ENCODE measurements at regions not wholly inside any gene's neighbourhood (a gene's known extent, or its start where the extent isn't known, plus 50 kb on each side); places are given as distances from the start of the nearest gene placed in this dataset.

DNA sequence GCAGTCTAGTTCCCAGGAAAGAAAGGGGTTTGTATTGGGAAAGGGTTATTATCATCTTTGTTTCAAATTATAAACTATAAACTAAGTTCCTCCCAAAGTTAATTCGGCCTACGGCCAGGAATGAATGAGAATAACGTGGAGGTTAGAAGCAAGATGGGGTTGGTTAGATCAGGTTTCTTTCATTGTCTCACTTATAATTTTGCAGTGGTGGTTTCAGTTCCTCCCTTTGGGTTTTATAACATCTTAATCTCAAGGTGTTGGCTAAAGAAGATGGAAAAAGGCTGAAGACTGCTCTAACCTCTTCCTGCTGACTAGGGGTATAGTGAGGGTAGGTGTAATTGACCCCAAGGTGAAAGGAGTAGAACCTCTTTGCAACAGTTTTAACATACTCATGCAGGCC is 1050.7 kb downstream of the OTOL1 start:
- H3K27me3 ChIP-seq (ENCODE audit: control insufficient read depth in 2 of 2, insufficient read depth in 2 of 2, low read length in 2 of 2), result no peaks in the 10 kb centered on the region
- no peaks in the 10 kb centered on the region for H3K36me3 ChIP-seq (ENCODE audit: control insufficient read depth, insufficient read depth, low read length)
- H4K20me1 ChIP-seq (replicated peaks; ENCODE audit: control insufficient read depth, insufficient read depth, low read length), result no peaks in the 10 kb centered on the region
- no peak for DNase-seq (ENCODE audit: extremely low read depth in 1 of 4, low spot score in 3 of 4)
- no peaks in the 10 kb centered on the region for H3K79me2 ChIP-seq (ENCODE audit: control insufficient read depth, insufficient read depth, low read length)
- TF ChIP-seq SMAD2 (IDR thresholded peaks at IDR 0.05; ENCODE audit: low read depth, low read length), result no peak
- TF ChIP-seq ZNF165 (CRISPR knock-in tag; IDR thresholded peaks at IDR 0.05; ENCODE audit: borderline replicate concordance), result no peak
- TF ChIP-seq KDM4B (IDR thresholded peaks at IDR 0.05; ENCODE audit: borderline replicate concordance in 2 of 2, low read depth in 1 of 2), result no peak
- no peak for TF ChIP-seq ZNF146 (CRISPR knock-in tag; IDR thresholded peaks at IDR 0.05; ENCODE audit: unreplicated experiment)
- no peak for TF ChIP-seq MBD2 (IDR thresholded peaks at IDR 0.05; ENCODE audit: borderline replicate concordance, low read depth)
- TF ChIP-seq, protein P1, sequence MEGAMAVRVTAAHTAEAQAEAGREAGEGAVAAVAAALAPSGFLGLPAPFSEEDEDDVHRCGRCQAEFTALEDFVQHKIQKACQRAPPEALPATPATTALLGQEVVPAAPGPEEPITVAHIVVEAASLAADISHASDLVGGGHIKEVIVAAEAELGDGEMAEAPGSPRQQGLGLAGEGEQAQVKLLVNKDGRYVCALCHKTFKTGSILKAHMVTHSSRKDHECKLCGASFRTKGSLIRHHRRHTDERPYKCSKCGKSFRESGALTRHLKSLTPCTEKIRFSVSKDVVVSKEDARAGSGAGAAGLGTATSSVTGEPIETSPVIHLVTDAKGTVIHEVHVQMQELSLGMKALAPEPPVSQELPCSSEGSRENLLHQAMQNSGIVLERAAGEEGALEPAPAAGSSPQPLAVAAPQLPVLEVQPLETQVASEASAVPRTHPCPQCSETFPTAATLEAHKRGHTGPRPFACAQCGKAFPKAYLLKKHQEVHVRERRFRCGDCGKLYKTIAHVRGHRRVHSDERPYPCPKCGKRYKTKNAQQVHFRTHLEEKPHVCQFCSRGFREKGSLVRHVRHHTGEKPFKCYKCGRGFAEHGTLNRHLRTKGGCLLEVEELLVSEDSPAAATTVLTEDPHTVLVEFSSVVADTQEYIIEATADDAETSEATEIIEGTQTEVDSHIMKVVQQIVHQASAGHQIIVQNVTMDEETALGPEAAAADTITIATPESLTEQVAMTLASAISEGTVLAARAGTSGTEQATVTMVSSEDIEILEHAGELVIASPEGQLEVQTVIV (CRISPR knock-in tag; IDR thresholded peaks at IDR 0.05; ENCODE audit: borderline replicate concordance), result no peak
- TF ChIP-seq EHMT2 (IDR thresholded peaks at IDR 0.05), result no peak
- TF ChIP-seq ARID1B (IDR thresholded peaks at IDR 0.05), result no peak
- no peak for TF ChIP-seq NELFE (IDR thresholded peaks at IDR 0.05; ENCODE audit: insufficient read depth, insufficient read length)
- no peak for TF ChIP-seq HCFC1 (IDR thresholded peaks at IDR 0.05; ENCODE audit: low read depth, low read length)
- TF ChIP-seq, protein P2, sequence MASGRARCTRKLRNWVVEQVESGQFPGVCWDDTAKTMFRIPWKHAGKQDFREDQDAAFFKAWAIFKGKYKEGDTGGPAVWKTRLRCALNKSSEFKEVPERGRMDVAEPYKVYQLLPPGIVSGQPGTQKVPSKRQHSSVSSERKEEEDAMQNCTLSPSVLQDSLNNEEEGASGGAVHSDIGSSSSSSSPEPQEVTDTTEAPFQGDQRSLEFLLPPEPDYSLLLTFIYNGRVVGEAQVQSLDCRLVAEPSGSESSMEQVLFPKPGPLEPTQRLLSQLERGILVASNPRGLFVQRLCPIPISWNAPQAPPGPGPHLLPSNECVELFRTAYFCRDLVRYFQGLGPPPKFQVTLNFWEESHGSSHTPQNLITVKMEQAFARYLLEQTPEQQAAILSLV (tag; IDR thresholded peaks at IDR 0.05), result no peak
- TF ChIP-seq, protein P3, sequence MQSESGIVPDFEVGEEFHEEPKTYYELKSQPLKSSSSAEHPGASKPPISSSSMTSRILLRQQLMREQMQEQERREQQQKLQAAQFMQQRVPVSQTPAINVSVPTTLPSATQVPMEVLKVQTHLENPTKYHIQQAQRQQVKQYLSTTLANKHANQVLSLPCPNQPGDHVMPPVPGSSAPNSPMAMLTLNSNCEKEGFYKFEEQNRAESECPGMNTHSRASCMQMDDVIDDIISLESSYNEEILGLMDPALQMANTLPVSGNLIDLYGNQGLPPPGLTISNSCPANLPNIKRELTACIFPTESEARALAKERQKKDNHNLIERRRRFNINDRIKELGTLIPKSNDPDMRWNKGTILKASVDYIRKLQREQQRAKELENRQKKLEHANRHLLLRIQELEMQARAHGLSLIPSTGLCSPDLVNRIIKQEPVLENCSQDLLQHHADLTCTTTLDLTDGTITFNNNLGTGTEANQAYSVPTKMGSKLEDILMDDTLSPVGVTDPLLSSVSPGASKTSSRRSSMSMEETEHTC (IDR thresholded peaks at IDR 0.05), result no peak
- ChIA-PET POLR2A (no interaction called here), CTCF (ENCODE audit: low intra/inter-chr PET ratio) (no interaction called here)
- H3K27ac ChIP-seq (ENCODE audit: extremely low read depth, low read depth, low read length), result no peak overlapping the region
- intact Hi-C loops (cut with micrococcal nuclease), result no loop called here
- no peak overlapping the region for H3K4me3 ChIP-seq
- no peak overlapping the region for H3K4me2 ChIP-seq (ENCODE audit: insufficient read depth, low read length)
- H2AFZ ChIP-seq (ENCODE audit: low read depth, low read length), result no peak overlapping the region
- in situ Hi-C loops (cut with MboI), result no loop called here
- H3K9me1 ChIP-seq (ENCODE audit: control insufficient read depth, insufficient read depth, low read length), result no peaks in the 10 kb centered on the region
- peaks cover 1% of the 10 kb centered on the region; the same call in 1 of the 2 replicates for H3K9me3 ChIP-seq (replicated peaks; ENCODE audit: control insufficient read depth, insufficient read depth, low read depth, low read length)
- WGBS (ENCODE audit: insufficient coverage, low coverage, missing lambda C conversion rate), result 2% methylated on average over 3 of the region's 3 CpGs
- no peak for FAIRE-seq
- ATAC-seq, result no peak
- BruUV-seq (replicated peaks), result no TSS peak
- no peak overlapping the region for H3K9ac ChIP-seq (ENCODE audit: insufficient read depth in 1 of 2, low read depth in 2 of 2, low read length in 2 of 2)
- H3K4me1 ChIP-seq (replicated peaks in 1 of 2; ENCODE audit: control insufficient read depth in 2 of 2, insufficient read depth in 2 of 2, low read length in 2 of 2), result no peaks in the 10 kb centered on the region
